PC-9 (cell line): ENCODE measurements at regions not wholly inside any gene's neighbourhood (a gene's known extent, or its start where the extent isn't known, plus 50 kb on each side); places are given as distances from the start of the nearest gene placed in this dataset.

Experiments
- CTCF ChIP-seq: fragments of 200-600 bp; sonication (generic); conservative IDR thresholded peaks from 2 replicates; pipeline ENCODE4 v1.6.1; 2017; ENCODE audit warnings: mixed run types, antibody characterized with exemption, mild to moderate bottlenecking, moderate library complexity
- EZH2 ChIP-seq: fragments of 200-600 bp; sonication (generic); IDR thresholded peaks from 2 replicates; pipeline ENCODE4 v1.8.0; 2017; ENCODE audit warnings: antibody characterized with exemption, low read depth

DNA sequence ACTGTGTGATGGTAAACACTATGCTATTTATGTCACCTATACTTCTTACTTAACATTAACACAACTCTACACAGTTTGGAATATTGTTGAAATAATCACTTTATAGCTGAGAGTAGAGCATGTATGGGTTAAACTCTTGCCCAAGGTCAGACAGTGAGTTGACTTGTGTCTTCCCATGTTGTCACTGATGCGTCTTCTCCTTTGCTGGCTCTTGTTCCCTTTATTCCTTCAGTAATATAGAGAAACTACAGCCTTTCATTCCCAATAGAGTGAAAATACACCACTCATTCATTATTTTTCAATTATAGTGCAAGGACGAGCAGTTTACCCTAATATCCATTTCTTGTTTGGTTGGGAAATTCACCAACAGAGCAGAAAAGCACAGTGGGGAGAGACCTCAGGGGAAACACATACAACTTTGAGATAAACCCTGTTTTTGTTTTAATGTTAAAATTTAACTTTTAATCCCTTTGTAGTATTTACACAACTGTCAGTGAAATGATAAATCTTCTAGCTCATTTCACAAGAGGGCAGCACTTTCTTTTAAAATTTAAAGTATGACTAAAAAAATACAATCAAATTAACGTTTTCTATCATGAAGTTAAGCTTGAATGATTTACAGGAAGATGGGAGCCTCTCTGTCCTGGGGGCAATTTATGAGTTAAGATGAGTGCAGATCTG lies 363.0 kb downstream of the UTRN start:
- TF ChIP-seq CTCF, result 0 out of 2 replicates have a peak, but pooled peaks have one; percentile 23
- TF ChIP-seq EZH2, result no peak
